Heart left ventricle (tissue), 16 donors: ENCODE measurements at regions not wholly inside any gene's neighbourhood (a gene's known extent, or its start where the extent isn't known, plus 50 kb on each side); places are given as distances from the start of the nearest gene placed in this dataset.
A peak's percentile ranks its signal among the peaks of the same experiment; 100 is the strongest.

ENCODE experiments used
- ATAC-seq, 4 donors: fragments of 200-7000 bp; cut with Tn5 transposase; one replicate each; pipeline ENCODE4 v1.9.1; 2020 to 2022; ENCODE audit warnings: moderate library complexity in 4 of 4, mild to moderate bottlenecking in 3 of 4, moderate number of reproducible peaks in 1 of 4
- DNase-seq, 5 donors: peaks; one replicate each; pipeline ENCODE4 v3.0.0-alpha.2; 2020
- H3K27ac ChIP-seq, 12 donors: fragments of 200-600 bp; sonication (generic) in 4 of 12; one replicate each; pipeline versions ENCODE4 v1.5.0 to v1.8.0; 2016 to 2022; ENCODE audit warnings: mild to moderate bottlenecking in 2 of 12
- H3K27me3 ChIP-seq, 9 donors: fragments of 200-600 bp; sonication (generic) in 2 of 9; one replicate each; pipeline versions ENCODE4 v1.5.1 to v1.8.0; 2016 to 2022; ENCODE audit warnings: mild to moderate bottlenecking in 3 of 9
- H3K36me3 ChIP-seq, 9 donors: fragments of 200-600 bp; sonication (generic) in 2 of 9; one replicate each; pipeline versions ENCODE4 v1.5.0 to v1.8.0; 2018 to 2022; ENCODE audit warnings: mild to moderate bottlenecking in 2 of 9
- H3K4me1 ChIP-seq, 12 donors: fragments of 200-600 bp; sonication (generic) in 4 of 12; one replicate each; pipeline versions ENCODE4 v1.5.0 to v1.8.0; 2016 to 2022; ENCODE audit warnings: mild to moderate bottlenecking in 3 of 12
- H3K4me3 ChIP-seq, 12 donors: fragments of 200-600 bp; sonication (generic) in 4 of 12; one replicate each; pipeline versions ENCODE4 v1.5.0 to v1.8.0; 2017 to 2022; ENCODE audit warnings: mild to moderate bottlenecking in 9 of 12, moderate library complexity in 4 of 12
- H3K9me3 ChIP-seq, 12 donors: fragments of 200-600 bp; sonication (generic) in 4 of 12; one replicate each; pipeline versions ENCODE4 v1.5.0 to v1.8.0; 2016 to 2022; ENCODE audit warnings: mild to moderate bottlenecking in 1 of 12
- CTCF ChIP-seq, 12 donors: fragments of 200-600 bp; sonication (generic) in 4 of 12; IDR thresholded peaks; one replicate each; pipeline versions ENCODE4 v1.5.0 to v1.8.0; 2018 to 2022; ENCODE audit warnings: antibody characterized with exemption in 12 of 12, mild to moderate bottlenecking in 5 of 12
- POLR2A ChIP-seq, 2 donors: fragments of 450-650 bp; IDR thresholded peaks; one replicate each; pipeline ENCODE4 v1.6.1; 2017; ENCODE audit warnings: antibody characterized with exemption in 2 of 2, mild to moderate bottlenecking in 2 of 2, moderate library complexity in 2 of 2
- WGBS, 4 donors: extraction: QIAGEN DNeasy Blood & Tissue Kit in 2 of 4; methylation state at CpG; one replicate each; pipeline versions ENCODE4 v1.1.5 to v1.1.7; 2013 to 2018; 5-methylcytosine and 5-hydroxymethylcytosine counted together
- intact Hi-C, 10 donors: fragments of 100-400 bp; cut with DNase I; formaldehyde crosslinking; loops; one replicate each; pipeline versions ENCODE4 v1.11.1 to v1.14.2; 2022
- donor health status: ischemic (EF 13 %, LVEDD 7.1; RV severe dilation, severe dysfunction).
- donor health status: healthy with polysubstance abuse.
- donor health status: DM: no; HTN: yes; CAD: no.
- donor health status: DM: no; HTN: no; CAD: no.
- donor health status: ischemic (EF 25% LVEDD 6.9; RV normal size, moderate dysfunction).
- donor health status: ischemic (EF 25% LVEDD 5.7; RV mildly dilated, moderate dysfunction).
- donor health status: healthy.
- donor health status: DM: yes; HTN: yes; CAD: no.
- donor health status: ischemic (EF 35%, LVEDD 5.7; RV mildly dilated, moderate dysfunction).
- donor health status: nonischemic (EF 11% LVEDD 7.7; RV severe dilation, severe dysfunction).
- donor health status: DM: yes; HTN: yes; CAD: no.
- donor health status: PGD.
- donor health status: ischemic (EF 29% LVEDD 5.4; RV normal size, mild dysfunction).
- donor health status: nonischemic (EF 23%, LVEDD 6.1; RV moderate dilation, normal function).

DNA sequence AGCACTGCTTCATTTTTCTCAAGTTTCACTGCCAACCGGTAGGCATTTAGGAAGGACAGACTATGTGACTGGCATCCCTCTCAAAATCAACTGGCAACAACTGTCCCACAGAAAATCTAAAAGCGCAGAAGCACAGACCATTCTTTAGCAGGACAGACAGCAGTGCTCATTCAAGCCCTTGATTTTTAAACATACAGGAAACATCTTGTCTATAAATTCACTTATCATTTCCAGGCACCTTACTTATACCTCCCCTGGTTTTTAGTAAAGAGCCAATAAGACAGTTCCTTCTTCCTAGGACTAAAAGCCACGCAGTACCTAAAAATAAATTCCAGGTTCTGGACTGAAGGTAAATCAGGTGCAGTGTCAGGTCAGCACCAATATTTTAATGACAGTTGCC lies 343.2 kb upstream of the WWC1 start:
- Histone ChIP-seq H3K27ac (peak overlapping the region in 11 of 12 donors; percentile 0 to 94 (median 88)), H3K4me1 (peaks cover 4 to 92% (median 49%) of the 10 kb centered on the region in 12 donors)
- no peak for DNase-seq

GRCh38 chr5:167949435-167949834 lies 342.0 kb upstream of the WWC1 start:
- no peak for DNase-seq
- intact Hi-C loops, result loop anchor here in 2 of 10 donors (5.0 kb wide), 2 partner anchors 73 to 123 kb away; no protein-coding TSS in a partner anchor
- TF ChIP-seq CTCF (IDR thresholded peaks at IDR 0.05) (no peak), POLR2A (IDR thresholded peaks at IDR 0.05) (no peak)
- WGBS, 4 donors, result 88 to 91% (median 89%) methylated on average over 3 of the region's 3 CpGs
- H3K27ac ChIP-seq, result peak overlapping the region in 9 of 12 donors; percentile 8 to 94 (median 85)
- peaks cover 0 to 10% (median 0%) of the 10 kb centered on the region in 9 donors for H3K36me3 ChIP-seq
- no peaks in the 10 kb centered on the region for H3K9me3 ChIP-seq
- H3K4me3 ChIP-seq, result no peak overlapping the region
- H3K27me3 ChIP-seq, result no peaks in the 10 kb centered on the region
- ATAC-seq, result no peak
- H3K4me1 ChIP-seq, result peaks cover 4 to 84% (median 49%) of the 10 kb centered on the region in 12 donors

More for the DNA sequence above, 343.2 kb upstream of the WWC1 start:
- Histone ChIP-seq H3K9me3 (no peaks in the 10 kb centered on the region), H3K27me3 (no peaks in the 10 kb centered on the region), H3K36me3 (peaks cover 0 to 4% (median 0%) of the 10 kb centered on the region in 9 donors), H3K4me3 (no peak overlapping the region)
- no peak for ATAC-seq
- 48 to 62% (median 60%) methylated on average over 3 of the region's 3 CpGs for WGBS, 4 donors
- no peak for TF ChIP-seq CTCF (IDR thresholded peaks at IDR 0.05)
- no peak for TF ChIP-seq POLR2A (IDR thresholded peaks at IDR 0.05)
- intact Hi-C loops, result loop anchor here in 2 of 10 donors (5.0 kb wide), 2 partner anchors 74 to 124 kb away; no protein-coding TSS in a partner anchor

- DNase-seq (peak in 2 of 5 donors; percentile 25 to 46), ATAC-seq (peak in 1 of 4 donors; percentile 27)
- WGBS, 4 donors, result 31 to 47% (median 42%) methylated on average over 5 of the region's 5 CpGs
These were observed 341.2 kb upstream of the WWC1 start for GRCh38 chr5:167950126-167950721.

More at GRCh38 chr5:167950126-167950721, 341.2 kb upstream of the WWC1 start:
- Histone ChIP-seq H3K4me1 (peaks cover 4 to 81% (median 49%) of the 10 kb centered on the region in 12 donors), H3K36me3 (peaks cover 0 to 12% (median 0%) of the 10 kb centered on the region in 9 donors), H3K9me3 (peaks cover 0 to 7% (median 0%) of the 10 kb centered on the region in 12 donors), H3K4me3 (no peak overlapping the region), H3K27ac (peak overlapping the region in 11 of 12 donors; percentile 8 to 94 (median 82)), H3K27me3 (no peaks in the 10 kb centered on the region)
- intact Hi-C loops, result loop anchor here in 1 of 10 donors (10.0 kb wide), 1 partner anchor 275 kb away; no protein-coding TSS in a partner anchor
- no peak for TF ChIP-seq POLR2A (IDR thresholded peaks at IDR 0.05)
- TF ChIP-seq CTCF (IDR thresholded peaks at IDR 0.05), result no peak
